CD4-positive, CD25-positive, alpha-beta regulatory T cell (primary cell): ENCODE measurements at regions not wholly inside any gene's neighbourhood (a gene's known extent, or its start where the extent isn't known, plus 50 kb on each side); places are given as distances from the start of the nearest gene placed in this dataset.
A peak's percentile ranks its signal among the peaks of the same experiment; 100 is the strongest.

Source experiments
- ATAC-seq, 2 donors: fragments of 150-1000 bp; cut with Tn5 transposase; one replicate each; pipeline ENCODE4 v1.10.0; 2021; ENCODE audit warnings: low read depth in 2 of 2, moderate number of reproducible peaks in 2 of 2, moderate library complexity in 1 of 2
- DNase-seq, 3 donors: peaks; one replicate each; pipeline versions ENCODE4 v3.0.0 to v3.0.0-alpha.2; 2012 to 2022; ENCODE audit warnings: mixed read lengths in 1 of 3
- H3K27ac ChIP-seq: one replicate; pipeline ENCODE4 v1.7.0; 2013; ENCODE audit warnings: mild to moderate bottlenecking, low read length; ENCODE audit not compliant: insufficient read depth, poor library complexity, severe bottlenecking
- H3K27me3 ChIP-seq: one replicate; pipeline ENCODE4 v1.7.0; 2013; ENCODE audit warnings: low read length; ENCODE audit not compliant: control insufficient read depth, insufficient read depth
- H3K36me3 ChIP-seq: one replicate; pipeline ENCODE4 v1.7.0; 2013; ENCODE audit warnings: mild to moderate bottlenecking, low read length, moderate library complexity; ENCODE audit not compliant: control insufficient read depth, insufficient read depth
- H3K4me1 ChIP-seq: 2 replicates; pipeline ENCODE4 v1.7.0; 2013; ENCODE audit warnings: mild to moderate bottlenecking, low read length; ENCODE audit not compliant: insufficient read depth, control insufficient read depth, poor library complexity, severe bottlenecking
- H3K4me3 ChIP-seq: one replicate; pipeline ENCODE4 v1.7.0; 2013; ENCODE audit warnings: low read depth, mild to moderate bottlenecking, low read length, moderate library complexity
- H3K9me3 ChIP-seq, 2 experiments: 1 replicate in 1 of 2; 2 replicates in 1 of 2; pipeline ENCODE4 v1.7.0; 2013; ENCODE audit warnings: low read length in 2 of 2, mild to moderate bottlenecking in 1 of 2, moderate library complexity in 1 of 2; ENCODE audit not compliant: control insufficient read depth in 2 of 2
- H3K27ac Mint-ChIP-seq, 3 donors: one replicate each; pipeline ENCODE4 v1.8.0; 2020 to 2022; ENCODE audit warnings: mild to moderate bottlenecking in 3 of 3, mixed read lengths in 3 of 3, moderate library complexity in 2 of 3
- H3K27me3 Mint-ChIP-seq: one replicate; pipeline ENCODE4 v1.8.0; 2022; ENCODE audit warnings: mild to moderate bottlenecking, mixed read lengths
- H3K36me3 Mint-ChIP-seq: one replicate; pipeline ENCODE4 v1.8.0; 2020; ENCODE audit warnings: mixed read lengths
- H3K4me1 Mint-ChIP-seq, 4 donors: one replicate each; pipeline ENCODE4 v1.8.0; 2020 to 2022; ENCODE audit warnings: mixed read lengths in 4 of 4, mild to moderate bottlenecking in 1 of 4
- H3K4me3 Mint-ChIP-seq, 4 donors: one replicate each; pipeline ENCODE4 v1.8.0; 2020 to 2022; ENCODE audit warnings: mild to moderate bottlenecking in 4 of 4, mixed read lengths in 4 of 4, moderate library complexity in 3 of 4
- H3K9me3 Mint-ChIP-seq, 7 donors: one replicate each; pipeline ENCODE4 v1.8.0; 2020 to 2022; ENCODE audit warnings: mixed read lengths in 7 of 7, mild to moderate bottlenecking in 3 of 7, moderate library complexity in 2 of 7

- no peaks in the 10 kb centered on the region for H3K27me3 ChIP-seq
- Mint-ChIP-seq H3K4me1 (peaks cover 11 to 47% (median 33%) of the 10 kb centered on the region in 4 donors), H3K27me3 (no peaks in the 10 kb centered on the region), H3K9me3 (no peaks in the 10 kb centered on the region), H3K27ac (peak overlapping the region; percentile 88 to 91 (median 90)), H3K36me3 (no peaks in the 10 kb centered on the region), H3K4me3 (peak overlapping the region in 3 of 4 donors; percentile 39 to 57 (median 57))
- H3K4me3 ChIP-seq: no peak overlapping the region
- H3K4me1 ChIP-seq: peaks cover 32% of the 10 kb centered on the region
- DNase-seq: peak in 1 of 3 donors; percentile 28
- H3K9me3 ChIP-seq: no peaks in the 10 kb centered on the region
- ATAC-seq: no peak
- H3K36me3 ChIP-seq: no peaks in the 10 kb centered on the region
- peak overlapping the region; percentile 58 for H3K27ac ChIP-seq
These were observed 72.4 kb downstream of the MRM1 start for GRCh38 chr17:36673637-36674277.

DNA sequence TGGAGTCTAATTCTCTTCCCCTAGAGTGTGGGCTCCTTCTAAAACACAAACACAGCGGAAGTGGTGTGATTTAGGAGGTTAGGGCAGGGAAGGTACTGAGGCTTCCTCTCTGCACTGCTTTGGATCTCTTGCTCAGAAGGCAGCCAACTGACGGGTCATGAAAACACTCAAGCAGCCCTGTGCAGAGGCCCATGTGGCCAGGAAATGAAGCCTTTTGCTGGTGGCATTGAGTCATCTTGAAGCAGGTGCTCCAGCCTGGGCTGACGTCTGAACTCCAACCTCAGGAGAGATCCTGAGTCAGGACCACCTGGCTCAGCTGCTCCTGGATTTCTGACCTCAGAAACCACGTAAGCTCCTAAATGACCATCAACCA lies 72.9 kb downstream of the MRM1 start:
- H3K4me1 Mint-ChIP-seq: peaks cover 11 to 47% (median 33%) of the 10 kb centered on the region in 4 donors
- no peak overlapping the region for H3K4me3 ChIP-seq

GRCh38 chr17:36675250-36675649 lies 73.9 kb downstream of the MRM1 start:
- DNase-seq: peak in 1 of 3 donors; percentile 55
- Histone ChIP-seq H3K36me3 (no peaks in the 10 kb centered on the region), H3K4me1 (peaks cover 32% of the 10 kb centered on the region), H3K27ac (peak overlapping the region; percentile 58), H3K27me3 (no peaks in the 10 kb centered on the region), H3K4me3 (peak overlapping the region; percentile 65), H3K9me3 (no peaks in the 10 kb centered on the region)
- H3K4me1 Mint-ChIP-seq: peaks cover 11 to 47% (median 33%) of the 10 kb centered on the region in 4 donors
- ATAC-seq: peak in 1 of 2 donors; percentile 18
- H3K36me3 Mint-ChIP-seq: no peaks in the 10 kb centered on the region
- H3K9me3 Mint-ChIP-seq: no peaks in the 10 kb centered on the region
- peak overlapping the region; percentile 45 to 92 (median 88) for H3K27ac Mint-ChIP-seq
- peak overlapping the region in 3 of 4 donors; percentile 57 to 75 (median 69) for H3K4me3 Mint-ChIP-seq
- no peaks in the 10 kb centered on the region for H3K27me3 Mint-ChIP-seq

More for the DNA sequence above, 72.9 kb downstream of the MRM1 start:
- H3K27ac Mint-ChIP-seq: peak overlapping the region; percentile 88 to 91 (median 90)
- no peaks in the 10 kb centered on the region for H3K36me3 Mint-ChIP-seq
- Histone ChIP-seq H3K27me3 (no peaks in the 10 kb centered on the region), H3K9me3 (no peaks in the 10 kb centered on the region), H3K27ac (peak overlapping the region; percentile 58), H3K36me3 (no peaks in the 10 kb centered on the region), H3K4me1 (peaks cover 32% of the 10 kb centered on the region)
- DNase-seq (peak in 2 of 3 donors; percentile 48 to 83), ATAC-seq (peak; percentile 93 to 96)
- no peaks in the 10 kb centered on the region for H3K9me3 Mint-ChIP-seq
- no peaks in the 10 kb centered on the region for H3K27me3 Mint-ChIP-seq
- H3K4me3 Mint-ChIP-seq: peak overlapping the region in 3 of 4 donors; percentile 39 to 57 (median 57)

DNA sequence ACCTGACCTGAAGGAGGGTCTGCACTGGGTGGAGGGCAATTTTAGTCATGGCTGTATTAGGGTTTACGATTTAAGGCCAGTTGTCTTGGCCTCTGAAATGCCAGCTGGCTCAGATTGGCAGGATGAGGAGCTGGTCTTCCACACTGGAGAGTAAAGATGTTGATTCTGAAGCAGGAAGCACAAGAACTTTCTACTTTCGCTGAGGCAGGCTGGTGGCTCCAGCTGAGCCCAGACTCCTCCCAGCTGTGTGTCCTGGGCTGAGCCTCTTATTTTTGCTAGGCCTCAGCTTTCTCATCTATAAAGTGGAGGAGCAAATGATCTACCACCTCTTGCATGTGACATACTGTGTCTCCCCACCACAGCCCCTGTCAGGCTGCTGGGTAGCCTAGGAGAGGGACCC lies 74.4 kb downstream of the MRM1 start:
- Histone ChIP-seq H3K9me3 (no peaks in the 10 kb centered on the region), H3K4me1 (peaks cover 32% of the 10 kb centered on the region), H3K36me3 (no peaks in the 10 kb centered on the region), H3K4me3 (peak overlapping the region; percentile 65), H3K27ac (peak overlapping the region; percentile 58), H3K27me3 (no peaks in the 10 kb centered on the region)
- Mint-ChIP-seq H3K4me1 (peaks cover 11 to 47% (median 33%) of the 10 kb centered on the region in 4 donors), H3K36me3 (no peaks in the 10 kb centered on the region), H3K4me3 (peak overlapping the region in 3 of 4 donors; percentile 57 to 75 (median 69)), H3K9me3 (no peaks in the 10 kb centered on the region), H3K27me3 (no peaks in the 10 kb centered on the region), H3K27ac (peak overlapping the region; percentile 45 to 92 (median 88))
- DNase-seq (peak in 1 of 3 donors; percentile 48), ATAC-seq (no peak)

GRCh38 chr17:36679815-36680467 lies 78.6 kb downstream of the MRM1 start:
- ATAC-seq (no peak), DNase-seq (no peak)
- Histone ChIP-seq H3K4me1 (peaks cover 16% of the 10 kb centered on the region), H3K9me3 (no peaks in the 10 kb centered on the region), H3K36me3 (no peaks in the 10 kb centered on the region), H3K27me3 (no peaks in the 10 kb centered on the region), H3K27ac (no peak overlapping the region), H3K4me3 (no peak overlapping the region)
- no peaks in the 10 kb centered on the region for H3K27me3 Mint-ChIP-seq
- peaks cover 5 to 19% (median 13%) of the 10 kb centered on the region in 4 donors for H3K4me1 Mint-ChIP-seq
- H3K27ac Mint-ChIP-seq: no peak overlapping the region
- H3K9me3 Mint-ChIP-seq: no peaks in the 10 kb centered on the region
- H3K36me3 Mint-ChIP-seq: peaks cover 4% of the 10 kb centered on the region
- no peak overlapping the region for H3K4me3 Mint-ChIP-seq

- Histone ChIP-seq H3K4me3 (no peak overlapping the region), H3K27ac (no peak overlapping the region), H3K9me3 (no peaks in the 10 kb centered on the region), H3K36me3 (no peaks in the 10 kb centered on the region), H3K27me3 (no peaks in the 10 kb centered on the region), H3K4me1 (peaks cover 8% of the 10 kb centered on the region)
- H3K9me3 Mint-ChIP-seq: no peaks in the 10 kb centered on the region
- H3K27me3 Mint-ChIP-seq: no peaks in the 10 kb centered on the region
- H3K4me1 Mint-ChIP-seq: peaks cover 1 to 10% (median 5%) of the 10 kb centered on the region in 4 donors
- H3K27ac Mint-ChIP-seq: no peak overlapping the region
- ATAC-seq (no peak), DNase-seq (no peak)
- H3K4me3 Mint-ChIP-seq: no peak overlapping the region
- H3K36me3 Mint-ChIP-seq: peaks cover 4% of the 10 kb centered on the region
These were observed 79.4 kb downstream of the MRM1 start for GRCh38 chr17:36680701-36681202.

DNA sequence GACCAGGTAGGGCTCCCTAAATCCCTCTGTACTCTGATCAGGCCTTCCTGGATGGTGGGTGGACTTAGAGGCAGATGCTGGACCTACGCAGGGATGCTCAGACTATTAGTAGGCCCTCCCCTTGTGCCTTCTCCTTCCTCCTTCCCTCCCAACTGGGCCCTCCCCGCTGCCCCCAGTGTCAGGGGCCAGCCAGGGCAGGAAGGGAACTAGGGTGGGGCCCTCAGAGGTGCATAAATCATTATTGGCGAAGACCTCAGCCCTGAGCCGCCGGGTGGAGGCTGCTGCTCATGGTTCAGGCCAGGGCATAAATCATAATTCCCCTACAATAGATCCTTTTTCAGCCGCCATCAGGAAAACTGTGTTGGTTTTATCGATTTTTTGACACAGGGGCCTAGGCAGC lies 81.4 kb downstream of the MRM1 start:
- Histone ChIP-seq H3K27me3 (no peaks in the 10 kb centered on the region), H3K36me3 (no peaks in the 10 kb centered on the region), H3K27ac (no peak overlapping the region), H3K4me3 (no peak overlapping the region), H3K9me3 (no peaks in the 10 kb centered on the region), H3K4me1 (no peaks in the 10 kb centered on the region)
- H3K9me3 Mint-ChIP-seq: no peaks in the 10 kb centered on the region
- H3K27ac Mint-ChIP-seq: no peak overlapping the region
- ATAC-seq: no peak
- H3K4me3 Mint-ChIP-seq: no peak overlapping the region
- peaks cover 4% of the 10 kb centered on the region for H3K36me3 Mint-ChIP-seq
- peaks cover under 1% of the 10 kb centered on the region for H3K27me3 Mint-ChIP-seq
- H3K4me1 Mint-ChIP-seq: no peaks in the 10 kb centered on the region
- no peak for DNase-seq
